HUES48 (cell line): ENCODE measurements at regions not wholly inside any gene's neighbourhood (a gene's known extent, or its start where the extent isn't known, plus 50 kb on each side); places are given as distances from the start of the nearest gene placed in this dataset.

Experiments used
- H3K27ac ChIP-seq: one replicate; pipeline ENCODE4 v1.7.0; 2013; ENCODE audit warnings: low read depth, low read length, inconsistent platforms
- H3K27me3 ChIP-seq: 2 replicates; pipeline ENCODE4 v1.6.1; 2013; ENCODE audit warnings: mild to moderate bottlenecking, low read length; ENCODE audit not compliant: control insufficient read depth, insufficient read depth
- H3K36me3 ChIP-seq: 2 replicates; pipeline ENCODE4 v1.6.1; 2013; ENCODE audit warnings: low read length; ENCODE audit not compliant: control insufficient read depth, insufficient read depth
- H3K4me1 ChIP-seq: 2 replicates; pipeline ENCODE4 v1.6.1; 2013; ENCODE audit warnings: mild to moderate bottlenecking, low read length; ENCODE audit not compliant: control insufficient read depth, insufficient read depth
- H3K4me3 ChIP-seq: 2 replicates; pipeline ENCODE4 v1.5.1; 2013; ENCODE audit warnings: mild to moderate bottlenecking, low read depth, low read length
- H3K9ac ChIP-seq: 2 replicates; pipeline ENCODE4 v1.6.1; 2013; ENCODE audit warnings: mild to moderate bottlenecking, low read depth, low read length, moderate library complexity
- H3K9me3 ChIP-seq: 2 replicates; pipeline ENCODE4 v1.6.1; 2013; ENCODE audit warnings: low read length; ENCODE audit not compliant: control insufficient read depth, insufficient read depth

GRCh38 chr15:35991386-35991785 lies 445.4 kb upstream of the DPH6 start:
- no peak overlapping the region for H3K4me3 ChIP-seq
- no peak overlapping the region for H3K27ac ChIP-seq
- no peak overlapping the region for H3K9ac ChIP-seq

GRCh38 chr15:35992791-35993190 lies 446.8 kb upstream of the DPH6 start:
- H3K36me3 ChIP-seq = no peaks in the 10 kb centered on the region
- no peak overlapping the region for H3K27ac ChIP-seq
- no peak overlapping the region for H3K4me3 ChIP-seq
- no peaks in the 10 kb centered on the region for H3K4me1 ChIP-seq
- no peaks in the 10 kb centered on the region for H3K27me3 ChIP-seq
- H3K9ac ChIP-seq = no peak overlapping the region
- H3K9me3 ChIP-seq = peaks cover 6% of the 10 kb centered on the region; the same call in 1 of the 2 replicates

More at GRCh38 chr15:35991386-35991785, 445.4 kb upstream of the DPH6 start:
- no peaks in the 10 kb centered on the region for H3K4me1 ChIP-seq
- H3K27me3 ChIP-seq = no peaks in the 10 kb centered on the region
- H3K36me3 ChIP-seq = no peaks in the 10 kb centered on the region
- H3K9me3 ChIP-seq = peaks cover 1% of the 10 kb centered on the region; the same call in 1 of the 2 replicates

GRCh38 chr15:35993196-35993595 lies 447.2 kb upstream of the DPH6 start:
- Histone ChIP-seq H3K4me1 (no peaks in the 10 kb centered on the region), H3K4me3 (no peak overlapping the region), H3K9ac (no peak overlapping the region), H3K36me3 (no peaks in the 10 kb centered on the region), H3K27me3 (no peaks in the 10 kb centered on the region), H3K27ac (no peak overlapping the region), H3K9me3 (peaks cover 6% of the 10 kb centered on the region; the same call in 1 of the 2 replicates)

- no peak overlapping the region for H3K27ac ChIP-seq
- no peak overlapping the region for H3K9ac ChIP-seq
- H3K27me3 ChIP-seq = no peaks in the 10 kb centered on the region
- no peaks in the 10 kb centered on the region for H3K36me3 ChIP-seq
- H3K9me3 ChIP-seq = peaks cover 6% of the 10 kb centered on the region; the same call in 1 of the 2 replicates
- H3K4me1 ChIP-seq = peaks cover 7% of the 10 kb centered on the region; the same call in 1 of the 2 replicates
- no peak overlapping the region for H3K4me3 ChIP-seq
Observed at GRCh38 chr15:35994876-35995275, 448.9 kb upstream of the DPH6 start.

GRCh38 chr15:35998663-35999602 lies 453.0 kb upstream of the DPH6 start:
- no peak overlapping the region for H3K27ac ChIP-seq
- peaks cover 14% of the 10 kb centered on the region; the same call in 1 of the 2 replicates for H3K4me1 ChIP-seq

GRCh38 chr15:36004891-36005490 lies 459.0 kb upstream of the DPH6 start:
- peaks cover 13% of the 10 kb centered on the region for H3K9me3 ChIP-seq
- H3K4me1 ChIP-seq = peaks cover 7% of the 10 kb centered on the region; the same call in 1 of the 2 replicates
- no peaks in the 10 kb centered on the region for H3K27me3 ChIP-seq
- no peak overlapping the region for H3K9ac ChIP-seq
- no peak overlapping the region for H3K27ac ChIP-seq
- H3K36me3 ChIP-seq = no peaks in the 10 kb centered on the region
- H3K4me3 ChIP-seq = no peak overlapping the region

More at GRCh38 chr15:35998663-35999602, 453.0 kb upstream of the DPH6 start:
- Histone ChIP-seq H3K9me3 (peaks cover 6% of the 10 kb centered on the region; the same call in 1 of the 2 replicates), H3K4me3 (no peak overlapping the region), H3K36me3 (no peaks in the 10 kb centered on the region), H3K27me3 (no peaks in the 10 kb centered on the region), H3K9ac (no peak overlapping the region)

GRCh38 chr15:36005542-36005941 lies 459.6 kb upstream of the DPH6 start:
- peaks cover 5% of the 10 kb centered on the region; the same call in 1 of the 2 replicates for H3K4me1 ChIP-seq
- no peak overlapping the region for H3K27ac ChIP-seq
- H3K4me3 ChIP-seq = no peak overlapping the region
- H3K9ac ChIP-seq = no peak overlapping the region
- H3K27me3 ChIP-seq = no peaks in the 10 kb centered on the region
- H3K9me3 ChIP-seq = peaks cover 13% of the 10 kb centered on the region
- H3K36me3 ChIP-seq = no peaks in the 10 kb centered on the region

- no peaks in the 10 kb centered on the region for H3K27me3 ChIP-seq
- no peaks in the 10 kb centered on the region for H3K36me3 ChIP-seq
- no peaks in the 10 kb centered on the region for H3K4me1 ChIP-seq
- H3K9me3 ChIP-seq = peaks cover 13% of the 10 kb centered on the region
- no peak overlapping the region for H3K4me3 ChIP-seq
- no peak overlapping the region for H3K27ac ChIP-seq
- H3K9ac ChIP-seq = no peak overlapping the region
Observed at GRCh38 chr15:36007699-36008098, 461.7 kb upstream of the DPH6 start.

- no peaks in the 10 kb centered on the region for H3K4me1 ChIP-seq
- no peaks in the 10 kb centered on the region for H3K27me3 ChIP-seq
- H3K9ac ChIP-seq = no peak overlapping the region
- peaks cover 13% of the 10 kb centered on the region for H3K9me3 ChIP-seq
- no peaks in the 10 kb centered on the region for H3K36me3 ChIP-seq
- H3K4me3 ChIP-seq = no peak overlapping the region
- H3K27ac ChIP-seq = no peak overlapping the region
Observed at GRCh38 chr15:36008719-36009118, 462.8 kb upstream of the DPH6 start.

GRCh38 chr15:36024031-36024688 lies 478.2 kb upstream of the DPH6 start:
- Histone ChIP-seq H3K27me3 (no peaks in the 10 kb centered on the region), H3K4me1 (0 out of 2 replicates have a peak, but pooled peaks cover 8% of the 10 kb centered on the region), H3K9ac (no peak overlapping the region), H3K4me3 (no peak overlapping the region), H3K36me3 (no peaks in the 10 kb centered on the region), H3K9me3 (no peaks in the 10 kb centered on the region), H3K27ac (no peak overlapping the region)
